HEK293 (cell line): ENCODE measurements at regions not wholly inside any gene's neighbourhood (a gene's known extent, or its start where the extent isn't known, plus 50 kb on each side); places are given as distances from the start of the nearest gene placed in this dataset.

ENCODE experiments used
- CTCF ChIA-PET: fragments of 350-600 bp; formaldehyde crosslinking; extraction: SDS; loops from one replicate; lab custom pipeline; 2021; ENCODE audit warnings: antibody characterized with exemption; lab: Yijun Ruan, JAX
- POLR2A ChIA-PET: fragments of 300-600 bp; formaldehyde crosslinking; extraction: SDS; loops from one replicate; lab custom pipeline; 2020; ENCODE audit warnings: antibody characterized with exemption, inconsistent platforms; lab: Yijun Ruan, JAX
- H3K27ac ChIP-seq: fragments of 200-500 bp; sonication (Bioruptor generic); 2 replicates; pipeline ENCODE4 v1.5.1; 2014; ENCODE audit warnings: low read depth, low read length, control low read depth, inconsistent platforms; ENCODE audit errors: extremely low read depth
- H3K36me3 ChIP-seq, 2 experiments: fragments of 200-500 bp in 1 of 2; sonication (Bioruptor generic) in 1 of 2; 1 replicate in 1 of 2; 2 replicates in 1 of 2; pipeline ENCODE4 v1.5.1; 2014 to 2017; ENCODE audit warnings: inconsistent platforms in 2 of 2, low read length in 2 of 2; ENCODE audit not compliant: control insufficient read depth in 2 of 2, insufficient read depth in 1 of 2
- H3K4me1 ChIP-seq: fragments of 200-500 bp; sonication (Bioruptor generic); 2 replicates; pipeline ENCODE4 v1.5.1; 2014; ENCODE audit warnings: mild to moderate bottlenecking, low read length, inconsistent platforms; ENCODE audit not compliant: control insufficient read depth, insufficient read depth
- H3K4me3 ChIP-seq: 2 replicates; pipeline ENCODE4 v1.5.1; 2011; ENCODE audit warnings: low read depth, mild to moderate bottlenecking, control low read depth, low read length, moderate library complexity
- H3K9me3 ChIP-seq: fragments of 200-500 bp; sonication (Bioruptor generic); 2 replicates; pipeline ENCODE4 v1.5.1; 2014; ENCODE audit warnings: low read depth, low read length, inconsistent platforms; ENCODE audit not compliant: control insufficient read depth, insufficient read depth
- HOXA7 ChIP-seq: sonication (generic); formaldehyde crosslinking; IDR thresholded peaks from 2 replicates; pipeline ENCODE4 v1.8.1; 2022; ENCODE audit warnings: missing genetic modification reagents, borderline replicate concordance
- IKZF3 ChIP-seq: fragments of 450-650 bp; IDR thresholded peaks from 2 replicates; pipeline ENCODE4 v1.5.0; 2018; ENCODE audit warnings: missing biosample characterization, mild to moderate bottlenecking, missing genetic modification characterization, moderate library complexity
- KLF16 ChIP-seq: fragments of 450-650 bp; formaldehyde crosslinking; IDR thresholded peaks from 2 replicates; pipeline ENCODE4 v1.5.1; 2017; ENCODE audit warnings: missing biosample characterization, missing genetic modification characterization
- SALL2 ChIP-seq: fragments of 450-650 bp; formaldehyde crosslinking; IDR thresholded peaks from 2 replicates; pipeline ENCODE4 v1.5.0; 2017; ENCODE audit warnings: missing biosample characterization, mild to moderate bottlenecking, missing genetic modification characterization, borderline replicate concordance
- TSHZ1 ChIP-seq: fragments of 450-650 bp; formaldehyde crosslinking; IDR thresholded peaks from 2 replicates; pipeline ENCODE4 v1.5.1; 2016; ENCODE audit warnings: missing biosample characterization, missing genetic modification characterization, borderline replicate concordance
- ZBTB48 ChIP-seq: fragments of 450-650 bp; formaldehyde crosslinking; IDR thresholded peaks from 2 replicates; pipeline ENCODE4 v1.5.1; 2016; ENCODE audit warnings: missing biosample characterization, missing genetic modification characterization
- ZBTB8A ChIP-seq: fragments of 450-650 bp; formaldehyde crosslinking; IDR thresholded peaks from 2 replicates; pipeline ENCODE4 v1.5.1; 2016; ENCODE audit warnings: missing biosample characterization, missing genetic modification characterization
- ZIC2 ChIP-seq: fragments of 450-650 bp; formaldehyde crosslinking; IDR thresholded peaks from 2 replicates; pipeline ENCODE4 v1.5.1; 2016; ENCODE audit warnings: missing biosample characterization, missing genetic modification characterization
- ZNF146 ChIP-seq: fragments of 450-650 bp; formaldehyde crosslinking; IDR thresholded peaks from 2 replicates; pipeline ENCODE4 v1.5.1; 2016; ENCODE audit warnings: missing biosample characterization, missing genetic modification characterization
- ZNF148 ChIP-seq: fragments of 450-650 bp; formaldehyde crosslinking; IDR thresholded peaks from 2 replicates; pipeline ENCODE4 v1.5.0; 2017; ENCODE audit warnings: missing biosample characterization, missing genetic modification characterization, borderline replicate concordance
- ZNF18 ChIP-seq: fragments of 450-650 bp; formaldehyde crosslinking; IDR thresholded peaks from 2 replicates; pipeline ENCODE4 v1.5.1; 2016; ENCODE audit warnings: missing biosample characterization, missing genetic modification characterization
- ZNF184 ChIP-seq: fragments of 450-650 bp; IDR thresholded peaks from 2 replicates; pipeline ENCODE4 v1.5.1; 2018; ENCODE audit warnings: missing biosample characterization, mild to moderate bottlenecking, missing genetic modification characterization
- ZNF311 ChIP-seq: fragments of 450-650 bp; formaldehyde crosslinking; IDR thresholded peaks from 2 replicates; pipeline ENCODE4 v1.5.1; 2017; ENCODE audit warnings: missing biosample characterization, missing genetic modification characterization, borderline replicate concordance
- ZNF324 ChIP-seq: fragments of 450-650 bp; formaldehyde crosslinking; IDR thresholded peaks from 2 replicates; pipeline ENCODE4 v1.5.1; 2016; ENCODE audit warnings: missing biosample characterization, missing genetic modification characterization
- ZNF335 ChIP-seq: fragments of 450-650 bp; formaldehyde crosslinking; conservative IDR thresholded peaks from 2 replicates; pipeline ENCODE4 v1.5.1; 2016; ENCODE audit warnings: missing biosample characterization, missing genetic modification characterization
- ZNF354C ChIP-seq: fragments of 450-650 bp; formaldehyde crosslinking; IDR thresholded peaks from 2 replicates; pipeline ENCODE4 v1.5.1; 2016; ENCODE audit warnings: missing biosample characterization, missing genetic modification characterization, low read depth, borderline replicate concordance
- ZNF37A ChIP-seq: fragments of 450-650 bp; IDR thresholded peaks from 2 replicates; pipeline ENCODE4 v1.5.1; 2018; ENCODE audit warnings: missing biosample characterization, missing genetic modification characterization
- ZNF501 ChIP-seq: fragments of 450-650 bp; formaldehyde crosslinking; IDR thresholded peaks from 2 replicates; pipeline ENCODE4 v1.5.1; 2016; ENCODE audit warnings: missing biosample characterization, missing genetic modification characterization
- ZNF560 ChIP-seq: fragments of 450-650 bp; formaldehyde crosslinking; IDR thresholded peaks from 2 replicates; pipeline ENCODE4 v1.5.1; 2017; ENCODE audit warnings: missing biosample characterization, missing genetic modification characterization, borderline replicate concordance
- TF ChIP-seq, protein P1 (sequence below): fragments of 450-650 bp; formaldehyde crosslinking; IDR thresholded peaks from 2 replicates; pipeline ENCODE4 v1.5.1; 2016; ENCODE audit warnings: missing biosample characterization, missing genetic modification characterization
- TF ChIP-seq, protein P2 (sequence below): fragments of 450-650 bp; formaldehyde crosslinking; IDR thresholded peaks from 2 replicates; pipeline ENCODE4 v1.5.1; 2016; ENCODE audit warnings: missing biosample characterization, missing genetic modification characterization
- TF ChIP-seq, protein P3 (sequence below): fragments of 450-650 bp; formaldehyde crosslinking; IDR thresholded peaks from 2 replicates; pipeline ENCODE4 v1.5.1; 2016; ENCODE audit warnings: missing biosample characterization, missing genetic modification characterization

DNA sequence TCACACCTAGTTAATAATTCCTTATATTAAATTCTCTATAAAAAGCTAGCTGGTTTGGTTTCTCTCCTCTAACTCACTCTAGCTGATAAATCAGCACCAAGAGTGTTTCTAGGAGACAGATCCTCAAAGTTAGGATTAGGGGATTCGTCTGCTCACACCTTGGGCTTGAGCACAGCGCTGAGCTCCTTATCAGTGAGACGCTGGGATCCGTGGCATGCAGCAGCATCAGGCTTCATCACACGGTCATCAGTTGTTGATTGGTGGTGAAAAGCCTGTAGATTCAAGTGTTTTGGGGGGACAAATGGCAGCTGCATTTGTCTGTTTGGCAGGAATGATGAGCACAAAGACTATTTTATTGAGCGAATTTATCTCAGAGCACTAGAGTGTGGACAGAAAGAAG lies 72.6 kb upstream of the MC2R start:
- CTCF ChIA-PET = interaction anchor here (0.9 kb wide), 1 partner anchor 99 kb away, joined by 3 read pairs; no protein-coding TSS in a partner anchor
- no peaks in the 10 kb centered on the region for H3K36me3 ChIP-seq
- POLR2A ChIA-PET = no interaction called here
- TF ChIP-seq ZNF560 = no peak
- no peak for TF ChIP-seq ZNF18
- no peak for TF ChIP-seq ZNF146 (tag by site-specific recombination)
- no peak for TF ChIP-seq HOXA7
- no peak for TF ChIP-seq ZNF501 (tag by site-specific recombination)
- no peak for TF ChIP-seq ZNF37A (tag by site-specific recombination)
- no peak for TF ChIP-seq ZNF335 (tag by site-specific recombination)
- TF ChIP-seq ZIC2 (tag by site-specific recombination) = no peak
- TF ChIP-seq ZNF324 (tag by site-specific recombination) = no peak
- no peak for TF ChIP-seq ZNF184 (tag by site-specific recombination)
- no peak for TF ChIP-seq ZBTB48 (tag by site-specific recombination)
- TF ChIP-seq TSHZ1 = no peak
- no peak for TF ChIP-seq ZNF354C (tag by site-specific recombination)
- no peak overlapping the region for H3K4me3 ChIP-seq
- H3K27ac ChIP-seq = no peak overlapping the region
- no peaks in the 10 kb centered on the region for H3K4me1 ChIP-seq
- H3K9me3 ChIP-seq = no peaks in the 10 kb centered on the region

- Histone ChIP-seq H3K36me3 (no peaks in the 10 kb centered on the region), H3K9me3 (no peaks in the 10 kb centered on the region), H3K4me3 (no peak overlapping the region), H3K27ac (no peak overlapping the region), H3K4me1 (no peaks in the 10 kb centered on the region)
- CTCF ChIA-PET = interaction anchor here (2.7 kb wide), 1 partner anchor 103 kb away, joined by 13 read pairs; no protein-coding TSS in a partner anchor
- POLR2A ChIA-PET = no interaction called here
- TF ChIP-seq IKZF3 (tag by site-specific recombination) = no peak
- TF ChIP-seq, protein P1, sequence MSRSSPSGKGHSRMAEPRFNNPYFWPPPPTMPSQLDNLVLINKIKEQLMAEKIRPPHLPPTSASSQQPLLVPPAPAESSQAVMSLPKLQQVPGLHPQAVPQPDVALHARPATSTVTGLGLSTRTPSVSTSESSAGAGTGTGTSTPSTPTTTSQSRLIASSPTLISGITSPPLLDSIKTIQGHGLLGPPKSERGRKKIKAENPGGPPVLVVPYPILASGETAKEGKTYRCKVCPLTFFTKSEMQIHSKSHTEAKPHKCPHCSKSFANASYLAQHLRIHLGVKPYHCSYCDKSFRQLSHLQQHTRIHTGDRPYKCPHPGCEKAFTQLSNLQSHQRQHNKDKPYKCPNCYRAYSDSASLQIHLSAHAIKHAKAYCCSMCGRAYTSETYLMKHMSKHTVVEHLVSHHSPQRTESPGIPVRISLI = no peak
- no peak for TF ChIP-seq SALL2 (tag by site-specific recombination)
- TF ChIP-seq ZNF148 (tag by site-specific recombination) = no peak
- TF ChIP-seq ZNF311 (tag by site-specific recombination) = no peak
- TF ChIP-seq KLF16 (tag by site-specific recombination) = no peak
- no peak for TF ChIP-seq ZBTB8A (tag by site-specific recombination)
- TF ChIP-seq, protein P2, sequence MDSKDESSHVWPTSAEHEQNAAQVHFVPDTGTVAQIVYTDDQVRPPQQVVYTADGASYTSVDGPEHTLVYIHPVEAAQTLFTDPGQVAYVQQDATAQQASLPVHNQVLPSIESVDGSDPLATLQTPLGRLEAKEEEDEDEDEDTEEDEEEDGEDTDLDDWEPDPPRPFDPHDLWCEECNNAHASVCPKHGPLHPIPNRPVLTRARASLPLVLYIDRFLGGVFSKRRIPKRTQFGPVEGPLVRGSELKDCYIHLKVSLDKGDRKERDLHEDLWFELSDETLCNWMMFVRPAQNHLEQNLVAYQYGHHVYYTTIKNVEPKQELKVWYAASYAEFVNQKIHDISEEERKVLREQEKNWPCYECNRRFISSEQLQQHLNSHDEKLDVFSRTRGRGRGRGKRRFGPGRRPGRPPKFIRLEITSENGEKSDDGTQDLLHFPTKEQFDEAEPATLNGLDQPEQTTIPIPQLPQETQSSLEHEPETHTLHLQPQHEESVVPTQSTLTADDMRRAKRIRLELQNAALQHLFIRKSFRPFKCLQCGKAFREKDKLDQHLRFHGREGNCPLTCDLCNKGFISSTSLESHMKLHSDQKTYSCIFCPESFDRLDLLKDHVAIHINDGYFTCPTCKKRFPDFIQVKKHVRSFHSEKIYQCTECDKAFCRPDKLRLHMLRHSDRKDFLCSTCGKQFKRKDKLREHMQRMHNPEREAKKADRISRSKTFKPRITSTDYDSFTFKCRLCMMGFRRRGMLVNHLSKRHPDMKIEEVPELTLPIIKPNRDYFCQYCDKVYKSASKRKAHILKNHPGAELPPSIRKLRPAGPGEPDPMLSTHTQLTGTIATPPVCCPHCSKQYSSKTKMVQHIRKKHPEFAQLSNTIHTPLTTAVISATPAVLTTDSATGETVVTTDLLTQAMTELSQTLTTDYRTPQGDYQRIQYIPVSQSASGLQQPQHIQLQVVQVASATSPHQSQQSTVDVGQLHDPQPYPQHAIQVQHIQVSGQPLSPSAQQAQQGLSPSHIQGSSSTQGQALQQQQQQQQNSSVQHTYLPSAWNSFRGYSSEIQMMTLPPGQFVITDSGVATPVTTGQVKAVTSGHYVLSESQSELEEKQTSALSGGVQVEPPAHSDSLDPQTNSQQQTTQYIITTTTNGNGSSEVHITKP (tag by site-specific recombination) = no peak
- TF ChIP-seq, protein P3, sequence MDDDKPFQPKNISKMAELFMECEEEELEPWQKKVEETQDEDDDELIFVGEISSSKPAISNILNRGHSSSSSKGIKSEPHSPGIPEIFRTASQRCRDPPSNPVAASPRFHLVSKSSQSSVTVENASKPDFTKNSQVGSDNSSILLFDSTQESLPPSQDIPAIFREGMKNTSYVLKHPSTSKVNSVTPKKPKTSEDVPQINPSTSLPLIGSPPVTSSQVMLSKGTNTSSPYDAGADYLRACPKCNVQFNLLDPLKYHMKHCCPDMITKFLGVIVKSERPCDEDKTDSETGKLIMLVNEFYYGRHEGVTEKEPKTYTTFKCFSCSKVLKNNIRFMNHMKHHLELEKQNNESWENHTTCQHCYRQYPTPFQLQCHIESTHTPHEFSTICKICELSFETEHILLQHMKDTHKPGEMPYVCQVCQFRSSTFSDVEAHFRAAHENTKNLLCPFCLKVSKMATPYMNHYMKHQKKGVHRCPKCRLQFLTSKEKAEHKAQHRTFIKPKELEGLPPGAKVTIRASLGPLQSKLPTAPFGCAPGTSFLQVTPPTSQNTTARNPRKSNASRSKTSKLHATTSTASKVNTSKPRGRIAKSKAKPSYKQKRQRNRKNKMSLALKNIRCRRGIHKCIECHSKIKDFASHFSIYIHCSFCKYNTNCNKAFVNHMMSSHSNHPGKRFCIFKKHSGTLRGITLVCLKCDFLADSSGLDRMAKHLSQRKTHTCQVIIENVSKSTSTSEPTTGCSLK (tag by site-specific recombination) = no peak
Observed at GRCh38 chr18:13984080-13984479, 68.7 kb upstream of the MC2R start.
